AG09319 (cell line): ENCODE measurements at regions not wholly inside any gene's neighbourhood (a gene's known extent, or its start where the extent isn't known, plus 50 kb on each side); places are given as distances from the start of the nearest gene placed in this dataset.

ENCODE experiments used
- DNase-seq: peaks from one replicate; pipeline ENCODE4 v3.0.0-alpha.2; 2010; ENCODE audit warnings: low read depth; ENCODE audit errors: extremely low read depth
- TF ChIP-seq, protein P1 (sequence below): IDR thresholded peaks from 2 replicates; pipeline ENCODE4 v1.5.1; 2011; ENCODE audit warnings: low read depth, mild to moderate bottlenecking, inconsistent platforms, low read length, moderate library complexity

DNA sequence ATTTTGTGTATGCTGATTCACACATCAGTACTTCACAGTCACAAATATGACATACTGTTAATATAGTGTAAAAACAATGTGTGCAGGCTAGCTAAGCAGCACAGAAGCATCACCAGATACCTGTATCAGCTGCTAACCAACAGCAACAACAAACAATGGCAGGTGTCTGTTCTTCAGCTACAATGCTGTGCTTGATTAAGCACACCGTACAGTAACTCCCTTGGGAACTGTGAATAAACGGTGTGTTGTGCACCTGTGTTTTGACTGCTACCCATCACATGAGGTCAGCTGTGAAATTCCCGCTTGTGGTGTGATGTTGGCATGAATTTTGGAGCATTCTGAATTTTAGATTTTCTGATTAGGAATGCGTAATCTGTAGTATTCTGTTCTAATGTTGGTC lies 379.7 kb upstream of the FAT1 start:
- DNase-seq: no peak
- TF ChIP-seq, protein P1, sequence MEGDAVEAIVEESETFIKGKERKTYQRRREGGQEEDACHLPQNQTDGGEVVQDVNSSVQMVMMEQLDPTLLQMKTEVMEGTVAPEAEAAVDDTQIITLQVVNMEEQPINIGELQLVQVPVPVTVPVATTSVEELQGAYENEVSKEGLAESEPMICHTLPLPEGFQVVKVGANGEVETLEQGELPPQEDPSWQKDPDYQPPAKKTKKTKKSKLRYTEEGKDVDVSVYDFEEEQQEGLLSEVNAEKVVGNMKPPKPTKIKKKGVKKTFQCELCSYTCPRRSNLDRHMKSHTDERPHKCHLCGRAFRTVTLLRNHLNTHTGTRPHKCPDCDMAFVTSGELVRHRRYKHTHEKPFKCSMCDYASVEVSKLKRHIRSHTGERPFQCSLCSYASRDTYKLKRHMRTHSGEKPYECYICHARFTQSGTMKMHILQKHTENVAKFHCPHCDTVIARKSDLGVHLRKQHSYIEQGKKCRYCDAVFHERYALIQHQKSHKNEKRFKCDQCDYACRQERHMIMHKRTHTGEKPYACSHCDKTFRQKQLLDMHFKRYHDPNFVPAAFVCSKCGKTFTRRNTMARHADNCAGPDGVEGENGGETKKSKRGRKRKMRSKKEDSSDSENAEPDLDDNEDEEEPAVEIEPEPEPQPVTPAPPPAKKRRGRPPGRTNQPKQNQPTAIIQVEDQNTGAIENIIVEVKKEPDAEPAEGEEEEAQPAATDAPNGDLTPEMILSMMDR: no peak

DNA sequence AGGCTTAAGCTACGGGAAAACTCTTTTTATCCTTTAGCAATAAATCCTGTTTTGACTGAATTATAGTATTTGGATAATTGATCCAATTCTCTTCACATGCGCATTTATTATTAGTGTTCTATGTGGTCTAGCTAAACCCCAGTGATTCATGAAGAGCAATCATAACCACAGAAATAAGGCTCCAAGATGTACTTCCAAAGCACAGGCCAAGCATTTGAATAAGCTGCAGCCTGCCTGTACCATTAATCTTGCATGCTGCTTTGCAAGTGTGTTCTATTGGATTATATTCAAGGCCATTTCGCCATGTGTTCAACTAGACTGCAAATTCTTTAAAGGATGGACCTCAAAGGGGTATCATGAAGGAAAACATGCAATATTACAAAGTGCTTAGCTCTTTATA lies 385.2 kb upstream of the FAT1 start:
- TF ChIP-seq, protein P1: no peak

DNA sequence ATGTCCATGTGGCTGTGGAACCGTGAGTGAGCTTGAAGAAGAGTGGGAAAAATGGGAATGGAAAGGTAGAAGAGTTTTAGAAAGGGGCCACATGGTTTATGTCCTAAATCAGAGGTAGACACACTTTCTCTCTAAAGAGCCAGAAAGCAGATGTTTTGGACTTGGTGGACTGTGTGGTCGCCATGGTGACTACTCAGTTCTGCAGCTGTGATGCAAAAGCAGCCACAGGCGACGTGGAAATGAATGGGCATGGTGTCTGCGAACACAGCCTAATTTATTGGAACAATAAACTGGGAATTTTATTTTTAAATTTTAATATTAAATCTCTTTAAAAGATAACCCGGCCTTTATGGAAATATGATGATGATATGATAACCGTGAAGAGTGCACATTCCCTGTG lies 386.0 kb upstream of the FAT1 start:
- TF ChIP-seq, protein P1: no peak
- no peak for DNase-seq

More for the DNA sequence above, 385.2 kb upstream of the FAT1 start:
- no peak for DNase-seq

DNA sequence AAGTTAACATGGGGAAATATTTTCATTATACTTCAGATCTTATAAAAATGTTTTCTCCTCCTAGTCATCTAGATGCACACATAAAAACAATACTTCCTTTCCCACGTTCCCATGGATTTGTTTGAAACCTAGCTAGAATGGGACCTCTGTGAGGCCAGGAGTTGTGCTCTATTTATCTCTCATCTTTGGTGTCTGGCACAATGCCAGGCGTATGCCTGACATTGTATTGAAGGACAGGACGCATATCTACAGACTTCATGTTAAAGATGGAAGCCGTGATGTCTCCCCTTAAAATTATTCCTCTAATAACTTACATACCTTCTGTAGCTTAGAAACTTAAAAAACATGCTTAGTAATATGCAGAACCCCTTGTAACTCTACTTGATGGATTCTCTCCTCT lies 394.5 kb upstream of the FAT1 start:
- TF ChIP-seq, protein P1: no peak
- DNase-seq: no peak

DNA sequence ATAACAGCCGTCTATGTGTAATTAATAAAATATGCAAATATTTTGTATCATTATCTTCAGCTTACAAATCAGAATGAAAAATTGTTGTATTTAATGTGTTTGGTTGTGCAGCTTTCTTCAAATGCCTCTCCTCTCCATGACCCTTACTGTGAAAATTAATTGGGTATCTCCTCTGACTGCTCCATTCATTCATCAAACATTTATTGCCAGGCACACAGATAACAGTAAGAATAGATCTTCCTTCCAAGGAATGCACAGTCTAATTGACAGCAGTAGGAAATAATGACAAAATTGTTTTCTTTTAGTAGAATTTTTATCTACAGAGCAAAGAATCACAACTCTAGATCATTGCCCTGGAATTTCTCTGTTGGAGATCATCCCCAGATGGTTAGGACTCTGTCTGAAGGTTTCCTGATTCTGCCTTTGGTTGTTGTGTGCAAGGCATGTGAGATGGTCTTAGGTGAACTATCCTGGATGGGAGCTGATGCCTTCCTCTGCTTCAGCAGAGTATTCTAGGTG lies 395.0 kb upstream of the FAT1 start:
- TF ChIP-seq, protein P1: no peak
- DNase-seq: no peak

DNA sequence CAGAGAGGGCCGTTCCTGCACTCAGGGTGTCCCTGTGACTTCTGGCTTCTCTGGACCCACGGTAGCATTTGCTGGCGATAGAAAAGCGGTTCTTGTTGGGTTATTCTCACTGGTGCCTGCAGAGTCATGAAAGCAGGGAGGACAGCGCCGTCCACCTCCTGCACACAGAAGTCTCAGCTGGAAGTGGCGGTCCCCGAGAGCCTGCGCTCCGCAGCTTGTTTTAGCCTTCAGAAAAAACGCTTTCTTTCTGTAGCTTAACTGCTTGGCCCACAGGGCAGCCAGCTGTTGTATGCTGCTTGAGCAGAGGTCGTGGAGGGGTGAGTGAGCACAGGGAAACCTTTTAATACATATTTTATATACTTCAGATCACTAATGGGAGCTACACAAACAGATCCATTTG lies 400.7 kb upstream of the FAT1 start:
- DNase-seq: no peak
- TF ChIP-seq, protein P1: no peak

DNA sequence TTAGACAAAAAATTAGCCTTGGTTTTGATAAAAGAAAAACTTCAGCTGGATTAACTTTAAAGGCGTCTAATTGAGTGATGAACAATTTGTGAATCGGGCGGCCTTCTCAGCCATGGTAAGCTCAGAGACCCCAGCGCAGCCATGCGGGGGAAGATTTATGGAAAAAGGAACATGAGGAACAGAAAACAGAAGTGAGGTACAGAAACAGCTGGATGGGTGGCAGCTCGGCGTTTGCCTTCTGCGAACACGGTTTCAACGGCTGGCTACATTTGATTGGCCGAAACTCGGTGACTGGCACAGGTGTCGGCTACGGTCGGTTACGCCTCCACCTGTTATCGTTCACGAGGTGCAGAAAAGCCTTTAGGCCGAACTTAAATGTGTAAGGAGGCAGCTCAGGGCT lies 401.4 kb upstream of the FAT1 start:
- no peak for DNase-seq
- TF ChIP-seq, protein P1: no peak
